Hepatocyte (in vitro differentiated cells): ENCODE measurements at regions not wholly inside any gene's neighbourhood (a gene's known extent, or its start where the extent isn't known, plus 50 kb on each side); places are given as distances from the start of the nearest gene placed in this dataset.

Source experiments
- DNase-seq: peaks from one replicate; pipeline ENCODE4 v3.0.0-alpha.2; 2016; ENCODE audit warnings: low spot score
- H2AFZ ChIP-seq: fragments of 200-600 bp; sonication (generic); 2 replicates; pipeline ENCODE4 v1.6.0; 2016; ENCODE audit warnings: antibody characterized with exemption, mild to moderate bottlenecking
- H3K27ac ChIP-seq: fragments of 200-600 bp; sonication (generic); 2 replicates; pipeline ENCODE4 v1.5.1; 2016; ENCODE audit warnings: mild to moderate bottlenecking
- H3K27me3 ChIP-seq: fragments of 200-600 bp; sonication (generic); 2 replicates; pipeline ENCODE4 v1.6.1; 2016
- H3K36me3 ChIP-seq: fragments of 200-600 bp; sonication (generic); replicated peaks from 2 replicates; pipeline ENCODE4 v1.5.1; 2016; ENCODE audit warnings: low read depth; ENCODE audit not compliant: insufficient read depth
- H3K4me1 ChIP-seq: fragments of 200-600 bp; sonication (generic); 2 replicates; pipeline ENCODE4 v1.5.1; 2016; ENCODE audit warnings: mild to moderate bottlenecking, moderate library complexity; ENCODE audit not compliant: insufficient read depth
- H3K4me2 ChIP-seq: fragments of 200-600 bp; sonication (generic); 2 replicates; pipeline ENCODE4 v1.6.0; 2016
- H3K4me3 ChIP-seq: fragments of 200-600 bp; sonication (generic); 2 replicates; pipeline ENCODE4 v1.5.1; 2016; ENCODE audit warnings: mild to moderate bottlenecking
- H3K79me2 ChIP-seq: fragments of 200-600 bp; sonication (generic); 2 replicates; pipeline ENCODE4 v1.6.0; 2017; ENCODE audit warnings: mild to moderate bottlenecking
- H3K9me2 ChIP-seq: fragments of 200-600 bp; sonication (generic); replicated peaks from 2 replicates; pipeline ENCODE4 v1.6.0; 2017; ENCODE audit warnings: mild to moderate bottlenecking; ENCODE audit not compliant: insufficient read depth
- H3K9me3 ChIP-seq: fragments of 200-600 bp; sonication (generic); 2 replicates; pipeline ENCODE4 v1.5.1; 2016; ENCODE audit warnings: low read depth, mild to moderate bottlenecking
- H4K20me1 ChIP-seq: fragments of 200-600 bp; sonication (generic); 2 replicates; pipeline ENCODE4 v1.6.0; 2016; ENCODE audit warnings: mild to moderate bottlenecking; ENCODE audit not compliant: insufficient read depth, poor library complexity, severe bottlenecking
- CTCF ChIP-seq: fragments of 200-600 bp; sonication (generic); IDR thresholded peaks from 2 replicates; pipeline ENCODE4 v1.5.1; 2016; ENCODE audit warnings: antibody characterized with exemption, mild to moderate bottlenecking; ENCODE audit not compliant: poor library complexity
- EZH2 ChIP-seq: fragments of 200-600 bp; sonication (generic); IDR thresholded peaks from 2 replicates; pipeline ENCODE4 v1.6.1; 2016; ENCODE audit warnings: antibody characterized with exemption, mild to moderate bottlenecking, borderline replicate concordance
- EZH2phosphoT487 ChIP-seq: fragments of 200-600 bp; sonication (generic); IDR thresholded peaks from one replicate; pipeline ENCODE4 v1.6.1; 2018; ENCODE audit warnings: antibody characterized with exemption, mild to moderate bottlenecking, low read depth, moderate library complexity; ENCODE audit not compliant: unreplicated experiment, severe bottlenecking
- WGBS: methylation state at CpG from one replicate; pipeline ENCODE4 v1.1.6; 2016; ENCODE audit warnings: low lambda C conversion rate; ENCODE audit errors: missing lambda C conversion rate; 5-methylcytosine and 5-hydroxymethylcytosine counted together

- no peak for TF ChIP-seq EZH2
- no peak for TF ChIP-seq EZH2phosphoT487
- TF ChIP-seq CTCF, result no peak
- no peak overlapping the region for H3K27ac ChIP-seq
- H3K79me2 ChIP-seq, result no peaks in the 10 kb centered on the region
- H3K36me3 ChIP-seq, result no peaks in the 10 kb centered on the region
- no peak overlapping the region for H2AFZ ChIP-seq
- no peak for DNase-seq
- no peaks in the 10 kb centered on the region for H3K27me3 ChIP-seq
- H3K4me1 ChIP-seq, result no peaks in the 10 kb centered on the region
- H3K4me2 ChIP-seq, result no peak overlapping the region
- no peak overlapping the region for H3K4me3 ChIP-seq
- no peaks in the 10 kb centered on the region for H4K20me1 ChIP-seq
- H3K9me2 ChIP-seq, result no peaks in the 10 kb centered on the region
- WGBS, result 78% methylated on average over 21 of the region's 38 CpGs
- H3K9me3 ChIP-seq, result no peaks in the 10 kb centered on the region
These were observed 1149.2 kb downstream of the BRD1 start for GRCh38 chr22:48678171-48679135.

- 93% methylated on average over 5 of the region's 7 CpGs for WGBS
- Histone ChIP-seq H3K27me3 (no peaks in the 10 kb centered on the region), H3K27ac (no peak overlapping the region), H3K4me2 (no peak overlapping the region), H3K9me2 (no peaks in the 10 kb centered on the region), H4K20me1 (no peaks in the 10 kb centered on the region), H3K36me3 (no peaks in the 10 kb centered on the region), H3K9me3 (no peaks in the 10 kb centered on the region), H3K4me3 (no peak overlapping the region), H3K4me1 (no peaks in the 10 kb centered on the region), H2AFZ (no peak overlapping the region), H3K79me2 (no peaks in the 10 kb centered on the region)
- TF ChIP-seq CTCF (no peak), EZH2 (no peak), EZH2phosphoT487 (no peak)
- no peak for DNase-seq
These were observed 1150.1 kb downstream of the BRD1 start for GRCh38 chr22:48677621-48678020.

- DNase-seq, result no peak
- H3K4me1 ChIP-seq, result no peaks in the 10 kb centered on the region
- H3K27me3 ChIP-seq, result no peaks in the 10 kb centered on the region
- no peak overlapping the region for H3K4me3 ChIP-seq
- no peaks in the 10 kb centered on the region for H3K36me3 ChIP-seq
- H3K27ac ChIP-seq, result no peak overlapping the region
- H3K9me3 ChIP-seq, result no peaks in the 10 kb centered on the region
- no peaks in the 10 kb centered on the region for H3K79me2 ChIP-seq
- no peaks in the 10 kb centered on the region for H4K20me1 ChIP-seq
- no peak overlapping the region for H2AFZ ChIP-seq
- no peaks in the 10 kb centered on the region for H3K9me2 ChIP-seq
- TF ChIP-seq EZH2phosphoT487 (no peak), EZH2 (no peak), CTCF (no peak)
- H3K4me2 ChIP-seq, result no peak overlapping the region
- WGBS, result 93% methylated on average over 16 of the region's 17 CpGs
These were observed 1150.5 kb downstream of the BRD1 start for GRCh38 chr22:48677168-48677520.
